Activated naive CD4-positive, alpha-beta T cell treated with Interleukin-2 at 50 U/mL for 16 hours (primary cell): ENCODE measurements at regions not wholly inside any gene's neighbourhood (a gene's known extent, or its start where the extent isn't known, plus 50 kb on each side); places are given as distances from the start of the nearest gene placed in this dataset.

Experiments used
- DNase-seq: peaks from one replicate; pipeline ENCODE4 v3.0.0-alpha.2; 2020

GRCh38 chr16:79801646-79802045 is 201.1 kb upstream of the MAF start:
- DNase-seq: no peak

GRCh38 chr16:79800016-79800608 is 199.6 kb upstream of the MAF start:
- no peak for DNase-seq

GRCh38 chr16:79798416-79799053 is 198.0 kb upstream of the MAF start:
- no peak for DNase-seq

- no peak for DNase-seq
Observed at GRCh38 chr16:79797486-79797885, 196.9 kb upstream of the MAF start.

GRCh38 chr16:79795556-79795955 is 195.0 kb upstream of the MAF start:
- DNase-seq: no peak

GRCh38 chr16:79794941-79795340 is 194.4 kb upstream of the MAF start:
- no peak for DNase-seq

- no peak for DNase-seq
Observed at GRCh38 chr16:79792664-79793351, 192.3 kb upstream of the MAF start.

- no peak for DNase-seq
Observed at GRCh38 chr16:79792076-79792475, 191.5 kb upstream of the MAF start.

GRCh38 chr16:79790854-79791253 is 190.3 kb upstream of the MAF start:
- no peak for DNase-seq

GRCh38 chr16:79788949-79789348 is 188.4 kb upstream of the MAF start:
- no peak for DNase-seq

- DNase-seq: no peak
Observed at GRCh38 chr16:79786389-79786788, 185.9 kb upstream of the MAF start.

- DNase-seq: no peak
Observed at GRCh38 chr16:79784007-79784406, 183.5 kb upstream of the MAF start.

GRCh38 chr16:79777679-79778078 is 177.1 kb upstream of the MAF start:
- no peak for DNase-seq

GRCh38 chr16:79776243-79776847 is 175.8 kb upstream of the MAF start:
- DNase-seq: no peak

GRCh38 chr16:79772784-79773183 is 172.2 kb upstream of the MAF start:
- DNase-seq: no peak

GRCh38 chr16:79772048-79772447 is 171.5 kb upstream of the MAF start:
- DNase-seq: no peak

- DNase-seq: peak; percentile 71
Observed at GRCh38 chr16:79770244-79771064, 169.9 kb upstream of the MAF start.

GRCh38 chr16:79769928-79770243 is 169.3 kb upstream of the MAF start:
- DNase-seq: no peak

- no peak for DNase-seq
Observed at GRCh38 chr16:79769270-79769927, 168.9 kb upstream of the MAF start.

- DNase-seq: no peak
Observed at GRCh38 chr16:79768276-79768970, 167.9 kb upstream of the MAF start.

- no peak for DNase-seq
Observed at GRCh38 chr16:79767421-79768275, 167.1 kb upstream of the MAF start.
